ENCODE measurements at regions not wholly inside any gene's neighbourhood (a gene's known extent, or its start where the extent isn't known, plus 50 kb on each side); places are given as distances from the start of the nearest gene placed in this dataset.

- no peak for TF ChIP-seq CTCF (IDR thresholded peaks at IDR 0.05)
- TF ChIP-seq POLR2A (IDR thresholded peaks at IDR 0.05): no peak
Measured at GRCh38 chr2:11983870-11984269, 237.4 kb downstream of the LPIN1 start.
